ENCODE measurements at regions not wholly inside any gene's neighbourhood (a gene's known extent, or its start where the extent isn't known, plus 50 kb on each side); places are given as distances from the start of the nearest gene placed in this dataset.
"Not testable (repeated sequence)": the region's sequence is repeated elsewhere in the genome, so short reads cannot be mapped to it uniquely, and the experiment has no call there.

DNA sequence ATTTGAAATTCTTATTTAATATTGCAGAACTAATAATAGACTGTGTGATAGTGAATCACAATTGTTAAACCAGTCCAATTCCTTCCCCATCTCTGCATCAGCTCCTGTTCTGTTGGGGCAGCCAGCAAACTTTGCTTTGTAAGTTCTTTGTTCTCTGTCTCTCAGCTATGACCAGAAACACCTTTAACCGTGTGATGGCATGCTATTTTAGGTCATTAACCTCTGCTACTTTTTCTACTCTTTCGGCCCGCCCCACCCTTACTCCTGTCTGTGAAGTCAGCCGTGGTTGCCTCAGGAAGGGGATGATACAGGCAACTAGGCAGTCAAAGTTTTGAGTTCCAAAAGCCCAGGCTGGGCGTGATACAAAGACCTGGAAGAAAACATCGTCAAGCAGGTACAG lies 51.3 kb upstream of the EGFL6 start:
- DNase-seq: no peak

DNA sequence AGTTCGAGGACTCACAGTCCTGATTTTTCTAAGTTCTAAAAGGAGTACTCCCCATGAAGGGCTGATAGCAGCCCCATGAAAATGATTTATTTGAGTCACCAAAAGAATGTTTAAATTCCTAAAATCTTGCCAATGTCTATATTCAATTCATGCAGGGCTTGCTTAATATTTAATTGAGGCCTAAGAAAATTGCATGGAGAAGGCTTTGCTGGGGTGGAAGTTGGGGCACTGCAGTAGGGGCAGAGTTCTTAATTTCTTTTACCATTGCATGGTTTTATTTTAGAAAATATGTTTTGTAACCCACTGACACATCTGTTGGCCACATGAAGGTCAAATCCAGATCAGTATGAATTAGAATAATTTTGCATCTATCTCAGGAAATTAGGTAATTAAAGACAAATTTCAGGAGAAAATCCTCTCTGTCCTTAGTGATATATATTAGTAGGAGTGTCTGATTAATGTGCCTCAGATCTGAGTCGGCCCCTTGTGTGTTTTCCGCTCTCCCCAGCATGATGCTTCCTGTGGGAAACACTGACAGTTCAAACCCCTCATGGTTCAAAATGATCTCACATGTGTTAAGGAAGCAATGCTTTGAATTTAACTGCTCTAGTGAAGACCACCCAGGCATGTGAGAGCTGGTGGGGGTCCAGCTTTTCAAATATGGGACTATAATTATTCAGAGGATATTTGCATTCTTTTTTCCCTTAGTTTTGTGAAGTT lies 54.0 kb upstream of the EGFL6 start:
- DNase-seq: no peak

DNA sequence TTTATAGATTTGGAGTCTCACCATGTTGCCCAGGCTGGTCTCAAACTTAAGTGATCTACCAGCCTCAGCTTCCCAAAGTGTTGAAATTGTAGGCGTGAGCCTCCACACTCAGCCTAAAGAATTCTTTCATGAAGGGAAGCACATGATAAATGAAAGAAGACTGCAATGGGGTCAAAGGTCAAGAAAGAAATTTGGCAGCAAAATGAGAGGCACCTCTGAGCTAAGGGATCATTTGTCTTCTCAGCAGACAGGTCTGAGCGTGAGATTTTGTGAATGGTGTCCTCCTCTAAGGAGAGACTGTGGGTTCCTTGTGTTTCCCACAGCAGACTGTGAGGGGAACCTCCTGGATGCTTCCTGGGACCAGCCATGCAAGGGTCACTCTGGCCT lies 57.5 kb upstream of the EGFL6 start:
- no peak for DNase-seq

DNA sequence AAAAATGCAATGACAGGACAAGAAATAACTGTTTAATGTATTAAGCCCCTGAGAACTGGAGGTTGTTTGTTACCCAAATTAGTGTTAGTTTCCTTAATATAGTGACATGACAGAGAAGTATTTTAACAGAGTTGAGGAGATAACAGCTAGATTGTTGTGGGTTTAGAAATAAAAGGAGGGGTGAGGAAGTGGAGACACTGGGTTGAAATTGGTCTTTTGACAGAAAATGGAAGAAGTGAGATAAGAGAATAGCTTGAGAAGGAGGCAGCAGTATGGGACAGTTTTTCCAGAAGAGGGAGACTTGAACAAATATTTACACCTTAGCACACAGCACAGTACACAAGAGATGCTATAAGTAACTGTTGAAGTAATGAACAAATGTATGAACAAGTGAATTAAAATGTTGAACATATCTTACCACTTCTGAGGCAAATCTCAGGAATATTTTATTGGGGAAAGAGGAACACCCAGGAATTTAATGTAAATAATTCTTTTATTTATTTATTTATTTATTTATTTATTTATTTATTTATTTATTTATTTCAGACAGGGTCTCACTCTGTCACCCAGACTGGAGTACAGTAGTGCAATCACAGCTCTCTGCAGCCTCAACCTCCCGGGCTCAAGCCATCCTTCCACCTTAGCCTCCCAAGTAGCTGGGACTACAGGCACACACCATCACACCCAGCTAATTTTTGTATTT lies 58.0 kb upstream of the EGFL6 start:
- no peak for DNase-seq

DNA sequence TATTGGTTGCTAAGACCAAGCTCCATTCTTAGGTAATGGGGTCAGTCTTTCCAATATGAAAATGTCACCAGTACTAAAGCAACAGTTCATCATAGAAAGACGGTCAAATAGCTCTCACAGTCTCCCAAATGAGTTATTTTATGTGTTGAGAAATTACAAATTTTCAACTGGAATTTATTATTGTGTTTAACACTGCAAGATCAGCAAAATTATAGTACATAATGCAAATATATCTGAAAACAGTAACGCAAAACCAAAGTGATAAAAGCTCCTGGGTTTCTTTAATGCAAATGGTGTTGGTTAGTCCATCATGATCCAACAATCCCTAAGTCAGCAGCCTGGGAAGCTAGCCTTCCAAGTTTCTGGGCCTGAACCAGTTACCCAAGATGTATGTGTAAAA lies 61.5 kb upstream of the EGFL6 start:
- DNase-seq: no peak

DNA sequence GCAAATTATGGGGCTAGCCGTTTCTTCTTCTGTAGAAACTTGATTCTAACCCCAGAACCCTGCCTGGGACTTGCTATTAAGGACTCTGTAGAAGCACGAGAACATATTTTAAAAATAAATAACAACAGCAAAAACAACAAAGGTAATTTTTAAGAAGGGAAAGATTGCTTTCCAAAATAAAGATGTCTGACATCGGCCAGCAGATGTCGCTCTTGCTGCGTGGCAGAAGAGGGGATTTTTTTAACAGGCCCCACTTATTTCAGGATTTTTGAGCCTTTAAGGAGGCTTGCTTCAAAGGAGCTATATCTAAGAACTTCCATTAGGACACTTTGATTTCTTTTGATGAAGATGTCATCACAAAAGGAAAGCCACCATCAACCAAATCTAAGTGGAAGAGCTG lies 62.8 kb upstream of the EGFL6 start:
- peak; percentile 53 for DNase-seq

DNA sequence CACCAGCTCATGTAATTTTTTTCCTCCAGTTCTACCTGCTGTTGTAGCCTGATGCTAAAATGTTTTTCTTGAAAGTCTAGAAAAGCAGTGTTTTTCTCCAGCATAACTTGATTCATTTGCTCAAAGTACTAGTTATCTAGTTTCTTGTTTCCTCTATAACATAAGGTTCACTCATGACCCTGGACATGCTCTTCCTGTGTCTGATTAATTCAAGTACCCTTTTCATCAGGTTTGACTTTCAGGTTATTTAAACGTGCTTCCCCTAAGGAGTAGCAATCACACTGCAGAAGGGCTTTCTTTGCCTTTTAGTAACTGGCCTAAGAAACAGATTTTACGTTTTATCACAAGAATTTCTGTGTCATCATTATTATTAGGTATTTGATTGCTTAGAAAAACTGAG lies 66.8 kb upstream of the EGFL6 start:
- DNase-seq: no peak

DNA sequence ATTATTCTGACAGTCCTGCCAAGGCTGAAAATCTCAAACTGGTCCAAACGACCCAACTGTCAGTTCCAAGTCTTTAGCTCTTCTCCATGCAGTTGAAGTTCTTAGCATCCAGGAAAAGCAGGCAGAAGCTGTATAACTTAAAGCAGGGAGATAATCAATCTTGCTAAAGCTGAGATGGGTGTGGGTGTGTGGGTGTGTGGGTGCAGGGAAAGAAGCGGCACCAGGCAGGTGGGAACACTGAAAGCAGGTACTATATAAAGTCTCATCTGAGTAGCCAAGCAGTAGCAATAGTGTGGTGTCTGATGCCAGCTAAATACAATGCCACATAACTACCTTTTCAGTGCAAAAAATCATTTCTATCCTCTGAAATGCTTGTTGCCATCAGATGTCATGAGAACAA lies 69.7 kb upstream of the EGFL6 start:
- peak; percentile 26 for DNase-seq

DNA sequence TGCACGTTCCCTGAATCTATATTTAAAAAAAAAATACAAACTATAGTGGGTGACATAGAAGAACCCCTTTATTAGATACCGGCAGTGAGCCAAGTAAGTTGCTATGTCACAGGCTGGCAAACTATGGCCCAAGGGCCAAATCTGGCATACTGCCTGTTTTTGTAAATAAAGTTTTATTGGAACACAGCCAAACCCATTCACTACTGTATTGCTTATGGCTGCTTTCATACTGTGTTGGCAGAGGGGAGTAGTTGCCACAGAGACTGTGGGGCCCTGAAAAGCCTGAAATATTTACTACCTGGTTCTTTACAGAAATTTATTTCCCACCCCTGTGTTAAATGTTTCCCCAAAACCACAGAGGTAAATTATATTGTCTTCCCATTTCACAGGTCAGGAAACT lies 71.2 kb upstream of the EGFL6 start:
- DNase-seq: peak; percentile 24

DNA sequence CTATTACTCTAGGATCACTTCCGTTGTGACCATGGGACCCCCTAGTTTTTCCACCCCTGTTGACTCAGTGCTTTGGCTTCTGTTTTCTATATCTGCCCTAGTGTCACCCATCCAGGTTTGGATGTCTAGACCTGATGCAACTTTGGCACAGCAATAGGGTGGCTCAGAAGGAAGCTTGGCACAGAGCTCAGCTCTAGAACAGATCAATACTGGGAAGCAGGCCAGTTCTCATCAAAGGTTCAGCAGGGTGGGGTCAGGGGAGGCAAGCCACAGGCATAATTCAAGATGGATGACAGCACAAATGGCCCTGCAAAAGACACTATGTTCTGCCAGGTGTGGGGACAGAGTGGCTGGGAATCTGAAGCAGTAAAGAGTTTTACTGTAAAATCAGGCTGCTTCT lies 74.2 kb upstream of the EGFL6 start:
- DNase-seq: peak; percentile 71

DNA sequence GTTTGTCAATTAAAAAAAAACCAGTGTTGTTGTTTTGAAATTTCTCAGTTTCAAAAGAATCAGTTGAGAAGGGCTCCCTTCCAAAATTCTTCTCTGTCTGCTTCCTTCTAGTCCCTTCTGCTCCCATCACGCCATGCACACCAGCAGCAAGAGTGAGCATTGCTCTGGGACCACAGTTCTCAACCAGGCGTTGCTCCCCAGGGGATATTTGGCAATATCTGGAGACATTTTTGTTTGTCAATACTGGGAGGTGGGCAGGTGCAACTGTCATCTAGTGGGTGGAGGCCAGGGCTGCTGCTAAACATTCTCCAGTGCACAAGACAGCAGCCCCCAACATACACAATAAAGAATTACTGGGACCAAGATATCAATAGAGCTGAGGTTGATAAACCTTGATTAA lies 74.8 kb upstream of the EGFL6 start:
- no peak for DNase-seq

DNA sequence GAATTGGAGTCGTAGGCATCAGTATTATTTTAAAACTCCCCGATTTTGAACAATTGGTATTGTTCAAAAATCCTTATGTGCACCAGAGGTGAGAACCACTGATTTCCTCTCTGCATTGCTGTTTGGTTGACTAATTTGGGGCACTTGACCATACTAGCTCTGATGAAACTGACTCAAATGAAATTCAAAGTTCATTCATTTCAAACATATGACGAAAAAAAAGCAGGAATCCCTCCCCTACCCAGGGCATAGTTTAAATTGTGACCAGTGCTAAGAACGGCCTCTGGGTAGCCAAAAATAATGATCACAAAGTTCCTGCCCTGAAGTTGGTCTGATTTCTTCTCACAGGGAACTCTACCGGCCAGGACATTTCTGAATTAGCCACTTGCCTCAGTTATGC lies 75.7 kb upstream of the EGFL6 start:
- no peak for DNase-seq

DNA sequence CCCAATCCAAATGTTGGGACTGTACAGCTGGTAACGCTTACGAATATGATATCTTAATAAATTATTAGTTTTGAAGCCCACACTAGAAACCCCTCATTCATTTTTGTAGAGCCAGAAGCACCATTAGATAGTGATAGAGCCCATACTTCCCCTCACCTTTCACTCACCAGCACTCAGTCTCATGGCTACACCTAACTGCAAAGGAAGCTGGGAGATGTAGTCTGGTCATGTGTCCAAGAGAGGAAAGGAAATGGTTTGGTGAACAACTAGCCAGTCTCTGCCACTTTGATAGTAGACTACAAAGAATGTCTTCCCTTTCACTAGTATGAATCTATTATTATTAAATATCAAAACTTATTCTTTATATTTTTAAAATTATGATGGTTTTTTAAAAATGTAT lies 77.1 kb upstream of the EGFL6 start:
- no peak for DNase-seq

DNA sequence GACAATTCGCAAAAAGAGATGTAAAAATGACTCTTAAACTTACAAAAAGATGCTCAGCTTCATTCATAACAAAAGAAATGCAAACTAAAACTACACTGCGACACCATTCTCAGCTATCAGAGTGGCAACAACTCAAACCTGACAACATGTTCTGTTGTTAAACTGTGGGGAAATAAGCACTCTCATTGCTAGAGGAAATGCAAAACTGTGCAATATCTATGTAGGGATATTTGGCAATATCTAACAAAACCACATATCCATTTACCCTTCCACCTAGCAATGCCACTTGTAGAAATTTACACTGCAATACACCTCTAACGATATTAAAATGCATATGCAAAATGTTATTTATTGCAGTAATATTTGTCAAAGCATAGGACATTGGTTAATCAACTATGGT lies 78.3 kb upstream of the EGFL6 start:
- no peak for DNase-seq

DNA sequence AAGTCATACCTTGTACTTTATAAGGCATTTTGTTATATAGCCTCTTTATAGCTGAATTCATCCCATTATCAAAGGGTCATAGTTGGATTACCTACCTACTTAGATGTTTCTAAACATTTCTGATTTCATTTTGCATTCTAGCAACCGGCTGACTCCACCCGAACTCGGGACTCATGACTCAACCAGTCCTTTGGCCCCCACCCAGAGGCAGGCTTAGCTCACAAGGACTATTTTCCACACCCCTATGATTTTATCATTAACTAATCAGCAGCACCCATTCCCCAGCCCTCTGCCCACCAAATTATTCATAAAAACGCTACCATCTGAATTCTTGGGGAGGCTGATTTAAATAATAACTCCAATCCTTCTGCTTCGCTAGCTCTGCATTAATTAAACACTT lies 79.9 kb upstream of the EGFL6 start:
- no peak for DNase-seq

DNA sequence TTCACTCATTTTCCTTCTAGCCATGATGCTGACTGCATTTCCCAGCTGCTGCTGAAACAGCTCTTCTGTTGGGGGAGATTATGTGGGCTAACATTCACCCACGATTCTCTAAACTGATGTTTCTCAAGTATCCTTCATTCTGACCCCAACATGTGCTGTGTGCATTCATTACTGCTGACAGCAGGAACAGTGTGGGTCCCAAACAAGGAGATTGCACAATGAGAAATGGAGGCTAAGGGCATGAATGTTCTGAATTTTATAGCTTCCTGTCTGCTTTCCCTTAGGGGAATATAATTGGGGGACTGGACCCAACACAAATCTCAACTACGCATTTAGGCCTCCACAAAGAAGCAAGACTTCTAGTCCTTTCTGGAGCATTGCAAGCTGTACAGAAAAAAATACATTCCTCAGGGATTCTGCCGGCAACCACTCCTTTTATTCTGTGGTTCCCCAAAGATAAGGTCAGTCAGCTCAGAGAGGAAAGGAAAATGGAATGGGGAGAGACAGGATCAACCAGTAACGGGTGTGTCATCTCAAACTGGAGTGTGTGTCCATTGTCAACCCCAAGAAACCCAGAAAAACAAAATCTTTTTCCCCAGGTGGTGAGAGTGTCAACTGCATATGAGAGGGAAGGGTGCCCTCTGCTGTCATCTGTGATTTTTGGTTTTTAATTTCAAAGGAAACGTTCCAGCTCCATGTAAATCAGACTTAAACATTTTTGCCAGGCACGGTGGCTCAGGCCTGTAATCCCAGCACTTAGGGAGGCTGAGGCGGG lies 81.5 kb upstream of the EGFL6 start:
- DNase-seq: peak; percentile 62

DNA sequence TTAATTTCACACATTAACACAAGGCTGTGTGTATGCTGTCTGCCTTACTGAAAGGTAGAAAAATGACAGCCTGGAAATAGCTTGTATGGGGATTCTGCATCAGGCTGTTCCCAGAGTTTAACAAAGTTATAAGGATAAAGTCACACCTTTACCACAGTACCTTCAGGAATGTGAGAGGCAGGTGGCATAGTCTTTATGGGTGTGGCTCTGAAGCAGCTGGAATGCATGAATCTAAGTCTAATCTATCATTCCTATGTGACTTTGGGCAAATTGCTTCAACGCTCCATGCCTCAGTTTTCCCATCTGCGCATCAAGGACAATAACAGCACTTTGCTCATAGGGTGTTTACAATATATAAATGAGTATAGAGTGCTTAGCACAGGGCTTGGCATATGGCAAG lies 84.2 kb upstream of the EGFL6 start:
- DNase-seq: no peak

DNA sequence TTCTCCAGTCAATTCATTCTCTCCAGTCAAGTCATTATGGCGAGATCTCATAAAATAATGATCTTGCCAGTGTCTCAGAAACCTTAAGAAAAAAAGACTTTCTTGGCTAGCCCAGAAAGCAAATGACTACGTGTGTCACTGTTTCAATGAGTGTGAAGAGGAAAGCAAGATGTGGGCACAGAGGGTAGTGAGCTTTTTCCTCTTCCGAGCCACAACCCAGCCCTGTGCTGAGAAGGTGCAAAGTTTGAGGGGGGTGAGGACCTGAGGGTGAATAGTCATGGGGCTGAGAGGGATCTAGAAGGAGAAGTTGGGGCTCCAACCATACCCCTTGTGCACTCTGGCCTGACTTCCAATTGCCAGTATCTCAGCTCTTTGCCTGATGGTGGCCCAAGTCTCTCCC lies 85.6 kb upstream of the EGFL6 start:
- DNase-seq: no peak

DNA sequence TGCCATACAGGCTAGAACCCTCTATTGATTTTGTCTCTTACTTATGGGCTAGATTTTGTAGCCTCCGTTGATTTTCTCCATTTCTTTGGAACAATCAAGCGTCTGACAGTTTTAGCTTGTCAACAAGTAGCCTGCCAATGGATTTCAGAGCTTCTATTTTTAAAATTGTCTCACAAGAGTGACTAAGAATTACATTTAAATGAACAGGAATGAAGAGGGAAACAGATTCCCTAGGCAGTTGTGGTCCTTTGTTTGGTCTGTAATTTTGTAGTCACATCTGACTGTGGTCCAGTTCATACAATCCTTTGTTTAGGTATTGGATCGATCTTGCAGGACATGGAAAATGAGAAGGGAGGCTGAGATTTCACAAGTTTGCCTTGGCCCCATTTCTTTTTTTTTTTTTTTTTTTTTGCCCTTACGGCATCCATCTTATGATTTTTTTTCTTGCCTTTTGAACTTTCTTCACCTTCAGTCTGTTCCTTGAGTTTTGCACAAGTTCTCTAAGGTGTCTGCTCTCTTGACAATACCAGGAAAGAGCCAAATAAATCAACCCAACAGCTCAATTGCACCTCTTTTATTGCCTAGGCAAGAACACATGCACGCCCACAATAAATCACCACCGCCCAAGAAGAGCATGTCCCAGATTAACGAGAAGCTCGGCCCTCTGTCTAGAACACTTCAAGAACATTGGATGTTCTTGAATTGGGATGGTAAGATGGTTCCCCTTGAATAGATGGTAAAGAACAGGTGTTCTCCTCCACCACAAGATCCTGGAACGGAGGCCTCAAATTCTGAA lies 86.5 kb upstream of the EGFL6 start:
- no peak for DNase-seq

DNA sequence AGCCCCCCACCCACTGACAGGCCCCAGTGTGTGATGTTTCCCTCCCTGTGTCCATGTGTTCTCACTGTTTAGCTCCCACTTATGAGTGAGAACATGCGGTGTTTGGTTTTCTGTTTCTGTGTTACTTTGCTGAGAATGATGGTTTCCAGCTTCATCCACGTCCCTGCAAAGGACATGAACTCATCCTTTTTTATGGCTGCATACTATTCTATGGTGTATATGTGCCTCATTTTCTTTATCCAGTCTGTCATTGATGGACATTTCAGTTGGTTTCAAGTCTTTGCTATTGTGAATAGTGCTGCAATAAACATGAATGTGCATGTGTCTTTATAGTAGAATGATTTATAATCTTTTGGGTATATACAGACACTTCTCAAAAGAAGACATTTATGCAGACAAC lies 88.6 kb upstream of the EGFL6 start:
- not testable (repeated sequence) for DNase-seq

DNA sequence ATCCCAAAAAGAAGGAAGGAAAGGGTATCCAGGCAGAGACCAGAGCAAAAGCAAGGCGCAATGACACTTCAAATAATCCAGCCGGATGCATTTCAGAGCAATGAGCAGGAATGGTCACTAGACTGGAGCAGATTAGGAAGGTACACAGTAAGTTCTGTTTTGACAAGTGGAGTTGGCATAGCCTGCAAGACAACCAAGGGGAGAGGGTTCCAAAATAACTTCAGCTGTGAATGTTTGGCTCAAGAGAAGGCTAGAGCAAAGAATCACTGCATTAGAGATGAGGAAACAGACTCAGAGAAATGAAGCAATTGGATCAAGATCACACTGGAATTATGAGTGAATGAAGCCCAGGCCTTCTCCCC lies 90.0 kb upstream of the EGFL6 start:
- no peak for DNase-seq

DNA sequence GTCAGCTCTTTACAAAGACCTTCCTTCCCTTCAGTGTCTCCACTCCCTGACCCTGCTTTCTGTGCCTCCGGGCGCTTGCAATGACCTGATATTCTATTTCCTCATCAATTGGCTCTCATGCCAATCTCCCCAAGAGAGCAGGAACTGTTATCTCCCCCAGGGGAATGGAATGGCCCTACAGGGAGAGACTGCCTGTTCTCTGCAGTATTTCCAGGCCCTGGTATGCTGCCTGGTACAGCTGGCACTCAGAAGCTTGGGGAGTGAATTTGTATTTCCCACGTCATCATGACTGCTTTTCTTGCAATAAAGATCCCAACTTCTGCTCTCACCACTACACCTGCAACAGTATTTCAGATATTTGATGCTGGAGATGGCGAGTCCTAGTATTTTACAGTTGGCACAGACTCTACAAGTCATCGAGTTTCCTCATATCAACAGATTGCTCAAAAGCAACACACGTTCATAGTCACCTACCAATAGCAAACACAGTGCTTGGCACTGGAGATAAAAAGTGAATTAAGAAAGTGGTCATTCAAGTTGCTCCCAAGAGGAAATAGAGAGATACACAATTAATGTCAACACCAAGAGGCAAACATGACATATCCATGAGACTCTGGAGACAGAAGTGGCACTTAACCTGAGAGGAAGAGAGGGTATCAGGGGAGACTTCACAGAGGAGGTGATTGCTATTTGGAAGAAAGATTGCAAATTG lies 90.5 kb upstream of the EGFL6 start:
- DNase-seq: no peak

DNA sequence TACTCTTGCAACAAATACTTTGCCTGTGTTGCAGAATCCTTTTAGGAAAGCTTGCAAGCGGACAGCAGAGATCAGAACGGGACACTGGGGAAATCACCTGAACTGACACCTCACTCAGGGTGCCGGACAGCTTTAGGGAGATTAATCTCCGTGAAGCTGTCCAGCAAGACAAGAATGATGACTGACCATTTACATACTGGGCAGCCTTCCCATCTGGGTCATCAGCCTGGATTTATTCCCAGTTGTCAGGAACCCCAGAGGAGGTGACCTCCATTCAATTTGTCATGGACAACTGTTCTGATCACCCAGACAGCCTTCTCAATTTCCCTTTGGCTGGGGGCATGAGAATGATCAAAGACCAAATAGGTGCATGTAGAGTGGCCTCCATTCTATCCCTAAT lies 93.0 kb upstream of the EGFL6 start:
- no peak for DNase-seq
